Umbilical cord (tissue), 1 donor: ENCODE measurements at regions not wholly inside any gene's neighbourhood (a gene's known extent, or its start where the extent isn't known, plus 50 kb on each side); places are given as distances from the start of the nearest gene placed in this dataset.
"Not testable (repeated sequence)": the region's sequence is repeated elsewhere in the genome, so short reads cannot be mapped to it uniquely, and the experiment has no call there.

Experiments
- DNase-seq: peaks from one replicate; pipeline ENCODE4 v3.0.0-alpha.2; 2015; ENCODE audit warnings: low spot score

DNA sequence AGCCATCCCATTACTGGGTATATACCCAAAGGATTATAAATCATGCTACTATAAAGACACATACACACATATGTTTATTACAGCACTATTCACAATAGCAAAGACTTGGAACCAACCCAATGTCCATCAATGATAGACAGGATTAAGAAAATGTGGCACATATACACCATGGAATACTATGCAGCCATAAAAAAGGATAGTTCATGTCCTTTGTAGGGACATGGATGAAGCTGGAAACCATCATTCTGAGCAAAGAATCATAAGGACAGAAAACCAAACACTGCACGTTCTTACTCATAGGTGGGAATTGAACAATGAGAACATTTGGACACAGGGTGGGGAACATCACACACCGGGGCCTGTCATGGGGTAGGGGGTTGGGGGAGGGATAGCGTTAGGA is 60.3 kb upstream of the NMU start:
- DNase-seq = not testable (repeated sequence)

- DNase-seq = peak; percentile 24
Observed at GRCh38 chr4:55706541-55706940, 70.4 kb upstream of the NMU start.

DNA sequence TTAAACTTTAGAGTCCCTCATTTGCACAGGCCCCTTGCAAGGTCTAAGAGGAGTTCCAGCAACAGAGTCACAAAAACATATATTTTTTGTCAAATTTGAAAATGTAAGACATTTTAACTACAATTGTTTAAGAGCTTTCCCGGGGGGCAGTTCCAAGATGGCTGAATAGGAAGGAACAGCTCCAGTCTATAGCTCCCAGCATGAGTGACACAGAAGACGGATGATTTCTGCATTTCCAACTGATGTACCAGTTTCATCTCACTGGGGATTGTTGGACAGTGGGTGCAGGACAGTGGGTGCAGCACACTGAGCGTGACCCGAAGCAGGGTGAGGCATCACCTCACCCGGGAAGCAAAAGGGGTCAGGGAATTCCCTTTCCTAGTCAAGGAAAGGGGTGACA is 71.4 kb upstream of the NMU start:
- DNase-seq = no peak

DNA sequence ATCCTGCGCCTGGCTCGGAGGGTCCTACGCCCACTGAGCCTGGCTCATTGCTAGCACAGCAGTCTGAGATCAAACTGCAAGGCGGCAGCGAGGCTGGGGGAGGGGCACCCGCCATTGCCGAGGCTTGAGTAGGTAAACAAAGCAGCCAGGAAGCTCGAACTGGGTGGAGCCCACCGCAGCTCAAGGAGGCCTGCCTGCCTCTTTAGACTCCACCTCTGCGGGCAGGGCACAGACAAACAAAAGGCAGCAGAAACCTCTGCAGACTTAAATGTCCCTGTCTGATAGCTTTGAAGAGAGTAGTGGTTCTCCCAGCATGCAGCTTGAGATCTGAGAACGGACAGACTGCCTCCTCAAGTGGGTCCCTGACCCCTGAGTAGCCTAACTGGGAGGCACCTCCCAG is 71.9 kb upstream of the NMU start:
- not testable (repeated sequence) for DNase-seq

GRCh38 chr4:55712835-55713234 is 76.7 kb upstream of the NMU start:
- not testable (repeated sequence) for DNase-seq

DNA sequence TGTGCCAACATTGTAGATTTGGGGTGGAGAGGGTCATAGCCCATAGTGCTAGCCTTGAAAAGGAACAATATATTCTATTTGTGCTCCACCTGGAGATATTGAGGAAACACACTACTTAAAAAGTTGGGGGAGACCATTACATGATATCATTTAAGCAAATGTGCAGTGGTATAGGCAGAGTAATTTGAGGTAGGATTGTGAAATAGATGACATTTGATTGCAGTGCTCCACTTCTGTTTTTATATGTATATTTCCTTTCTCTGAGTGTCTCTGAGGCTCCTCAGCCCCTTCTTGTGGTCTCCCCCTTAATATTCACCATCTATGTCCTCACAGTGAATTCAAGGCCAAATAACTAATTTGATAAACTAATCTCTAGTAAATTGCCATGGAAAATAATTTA is 85.6 kb upstream of the NMU start:
- DNase-seq = no peak

GRCh38 chr4:55722132-55722531 is 86.0 kb upstream of the NMU start:
- DNase-seq = no peak

DNA sequence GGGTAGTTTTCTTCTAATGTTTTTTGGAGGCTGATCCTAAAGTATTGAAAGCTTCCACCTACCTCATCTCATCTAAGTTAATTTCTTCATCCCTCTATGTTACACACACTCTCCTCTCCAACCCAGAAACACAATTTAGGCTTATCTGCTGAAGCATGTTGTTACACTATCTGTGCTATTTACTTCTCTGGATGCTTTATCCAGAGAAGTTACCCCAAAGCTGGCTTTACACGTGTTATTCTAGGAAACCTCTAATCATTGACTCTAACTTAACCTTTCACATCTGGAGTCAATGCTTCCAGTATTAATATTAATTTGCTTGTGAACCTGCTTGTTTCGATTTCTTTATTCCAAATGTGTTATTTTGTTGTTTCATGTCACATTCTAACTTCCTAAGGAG is 87.3 kb upstream of the NMU start:
- DNase-seq = no peak

- no peak for DNase-seq
Observed at GRCh38 chr4:55725057-55725456, 89.0 kb upstream of the NMU start.

GRCh38 chr4:55727746-55728145 is 91.6 kb upstream of the NMU start:
- DNase-seq = no peak

DNA sequence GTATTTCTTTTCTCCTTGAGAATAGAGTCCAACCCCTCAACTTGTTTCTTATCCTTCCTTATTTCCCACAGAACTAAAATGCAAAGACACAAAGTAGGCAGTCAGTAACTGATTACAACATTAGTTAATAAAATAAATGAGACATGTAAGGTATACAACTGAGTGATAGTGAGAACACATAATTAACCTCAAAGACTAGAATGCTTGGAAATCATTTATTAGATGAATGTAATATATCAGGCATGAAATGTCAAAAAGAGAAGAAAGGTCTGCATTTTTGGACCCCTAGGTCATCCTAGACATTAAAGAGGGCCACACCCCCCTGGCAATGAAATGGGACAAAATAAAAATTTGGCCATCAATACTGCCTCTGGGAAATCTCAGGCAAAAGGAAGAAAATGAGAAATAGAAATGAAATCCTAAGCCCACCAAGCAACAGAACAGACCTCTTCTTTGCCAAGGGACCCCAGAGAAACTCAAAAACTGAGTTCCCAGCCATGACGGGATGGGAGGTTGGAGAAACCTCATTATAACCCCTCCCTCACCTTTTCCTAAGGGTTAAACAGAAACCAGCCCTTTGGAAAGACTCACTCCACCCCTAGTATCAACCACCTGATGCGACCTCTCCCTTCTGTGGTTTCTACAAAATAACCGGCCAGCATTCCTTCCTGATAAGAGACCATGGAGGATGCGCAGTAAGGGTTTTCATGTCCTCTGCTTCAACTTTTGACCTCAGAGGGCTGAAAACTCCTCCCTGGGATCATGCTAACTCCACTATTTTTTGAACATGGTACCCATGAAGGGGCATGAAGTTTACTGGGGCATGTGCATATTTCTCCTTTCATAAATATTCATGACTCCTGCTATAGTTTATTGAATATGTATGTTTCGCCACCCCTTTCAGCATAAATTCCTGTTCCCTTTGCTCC is 90.0 kb upstream of the EXOC1L start:
- peak; percentile 24 for DNase-seq

GRCh38 chr4:55730280-55730931 is 89.2 kb upstream of the EXOC1L start:
- DNase-seq = no peak

DNA sequence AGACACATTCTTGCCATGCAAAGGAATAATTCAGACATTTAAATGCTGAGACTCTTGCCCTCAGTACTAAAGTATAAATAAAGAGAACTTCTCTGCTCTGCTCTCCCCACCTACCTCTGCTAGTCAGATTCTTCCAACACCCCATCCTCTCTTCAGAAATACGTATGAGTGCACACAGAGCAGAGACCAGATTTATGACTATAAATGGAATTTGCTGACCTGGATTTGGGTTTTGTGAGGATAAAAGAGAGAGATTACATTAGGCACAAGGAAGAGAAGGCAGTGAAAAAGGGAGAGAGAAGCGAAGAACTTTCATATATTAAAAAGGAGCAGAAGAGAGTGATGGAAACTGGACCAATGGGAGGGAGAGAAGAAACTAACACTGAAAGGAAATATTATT is 87.6 kb upstream of the EXOC1L start:
- peak; percentile 59 for DNase-seq

GRCh38 chr4:55732864-55733263 is 86.7 kb upstream of the EXOC1L start:
- no peak for DNase-seq

DNA sequence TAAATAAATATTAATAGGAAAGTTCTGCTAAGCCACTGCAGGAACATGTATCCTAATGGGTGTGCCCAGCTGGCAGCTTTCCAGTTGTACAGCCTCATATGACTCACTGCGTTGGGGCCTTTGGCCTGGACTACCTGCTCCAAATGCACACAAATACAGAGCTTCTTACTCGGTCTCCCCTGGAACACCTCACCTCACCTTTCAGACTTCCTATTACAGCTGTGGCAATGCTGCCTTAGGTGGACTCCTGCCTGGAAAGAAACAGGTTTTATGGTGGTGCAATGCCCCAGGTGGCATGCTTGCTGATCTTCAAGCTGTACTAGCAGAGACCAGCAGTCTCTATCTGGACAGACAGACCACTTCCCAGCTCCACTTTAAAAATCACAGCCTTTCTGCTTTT is 85.7 kb upstream of the EXOC1L start:
- peak; percentile 79 for DNase-seq

DNA sequence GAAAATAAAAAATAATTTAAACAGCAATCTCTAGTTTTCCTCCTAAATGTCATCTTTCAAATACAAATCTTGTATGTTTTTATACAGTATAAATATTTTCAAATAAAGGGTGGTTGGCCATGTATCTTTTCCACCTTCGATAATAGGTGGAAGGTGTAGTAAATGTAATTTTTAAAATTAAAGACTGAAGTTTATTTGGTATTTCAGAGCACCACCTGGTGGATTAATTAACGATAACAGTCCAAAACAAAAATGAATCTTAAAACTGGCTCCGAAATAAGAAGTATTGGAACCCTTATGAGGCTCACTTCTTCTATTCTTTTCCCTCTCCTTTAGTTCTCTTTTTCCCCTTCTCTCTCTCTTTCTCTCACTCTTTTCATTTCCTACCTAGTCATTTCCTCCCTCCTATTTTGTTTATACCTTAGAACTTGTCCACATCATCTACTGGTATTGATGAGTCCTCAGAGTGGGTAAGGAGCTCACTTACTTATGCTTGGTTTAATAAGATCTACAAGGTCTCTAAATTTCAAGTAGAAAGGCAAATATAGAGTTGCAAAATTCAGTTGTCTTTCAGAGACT is 82.9 kb upstream of the EXOC1L start:
- DNase-seq = no peak

DNA sequence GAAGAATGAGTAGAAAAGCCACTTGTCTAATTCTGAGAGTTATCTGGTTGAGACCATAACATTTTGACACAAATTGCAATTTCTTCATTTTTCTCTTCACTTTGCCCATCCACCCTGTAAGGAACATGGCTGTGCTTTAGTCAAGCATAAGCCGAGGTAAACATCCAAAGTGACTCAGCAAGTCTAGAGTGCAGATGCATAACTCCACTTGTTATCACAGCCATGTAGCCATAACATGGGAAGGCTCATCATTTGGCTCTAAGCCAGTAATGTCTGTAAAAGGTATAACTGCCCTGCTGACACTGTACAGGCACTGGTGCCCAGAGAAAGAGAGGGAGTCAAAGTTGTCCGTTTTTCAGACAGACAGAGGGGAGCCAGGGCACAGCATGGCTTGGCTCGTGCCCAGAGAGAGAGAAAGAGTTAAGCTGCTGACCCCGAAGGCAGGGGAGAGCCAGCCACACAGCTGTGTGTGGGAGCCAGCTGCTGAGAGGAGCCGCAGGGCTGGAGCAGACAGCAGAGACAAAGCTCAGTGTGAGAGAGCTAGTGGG is 76.9 kb upstream of the EXOC1L start:
- DNase-seq = no peak

DNA sequence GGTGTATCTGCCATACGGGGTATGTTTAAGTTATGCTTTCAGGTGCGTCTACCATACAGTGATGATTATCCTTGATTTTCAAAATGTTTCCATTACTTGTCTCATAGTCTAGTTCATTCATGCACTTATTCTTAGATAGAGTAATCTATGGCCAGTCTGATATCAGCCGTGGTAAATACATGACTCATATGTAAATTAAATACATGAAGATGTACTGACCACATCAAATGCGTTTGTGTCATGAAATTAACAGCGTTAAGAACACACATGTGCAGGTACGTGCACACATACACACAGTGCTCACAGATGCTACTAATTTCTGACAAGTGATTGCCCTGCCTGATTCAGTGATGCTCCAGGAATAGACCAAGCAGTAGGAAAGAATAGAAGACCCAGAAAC is 75.2 kb upstream of the EXOC1L start:
- DNase-seq = no peak

- DNase-seq = no peak
Observed at GRCh38 chr4:55745014-55745413, 74.6 kb upstream of the EXOC1L start.

DNA sequence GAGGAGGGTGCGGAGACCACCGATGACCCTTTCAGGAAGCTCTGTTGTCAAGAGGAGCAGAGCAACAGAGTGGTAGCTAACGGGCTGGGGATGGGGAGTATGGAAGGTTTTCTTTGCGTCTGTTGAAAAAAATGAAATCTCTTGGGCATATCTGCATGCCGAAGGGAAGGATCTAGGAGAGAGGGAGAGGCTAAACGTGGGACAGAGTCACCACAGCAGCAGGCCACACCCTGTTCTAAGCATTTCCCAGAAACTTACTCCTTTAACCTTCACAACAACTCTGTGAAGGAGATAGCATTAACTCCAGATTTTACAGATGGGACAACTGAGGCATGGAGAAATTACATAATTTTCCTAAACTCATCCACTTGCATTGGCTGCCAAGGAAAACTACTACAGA is 71.8 kb upstream of the EXOC1L start:
- DNase-seq = no peak

- no peak for DNase-seq
Observed at GRCh38 chr4:55749666-55750065, 69.9 kb upstream of the EXOC1L start.

DNA sequence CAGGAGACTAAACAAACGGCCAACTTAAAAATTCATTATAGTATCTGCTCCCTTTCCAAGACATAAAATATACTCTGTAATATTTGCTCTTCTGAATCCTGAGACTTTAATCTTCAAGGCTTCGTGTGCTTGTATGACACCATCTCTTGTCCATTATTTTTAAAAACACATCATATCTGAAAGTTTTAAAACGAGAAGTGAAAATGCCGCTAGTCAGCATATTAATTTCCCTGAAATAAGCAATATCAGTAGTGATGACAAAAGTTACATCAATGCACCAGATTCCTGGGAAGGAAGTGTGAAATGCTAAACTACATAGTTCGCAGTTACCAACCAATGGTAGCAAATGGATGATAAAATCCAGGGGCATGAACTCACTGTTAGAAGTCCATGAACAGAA is 66.8 kb upstream of the EXOC1L start:
- DNase-seq = no peak

- no peak for DNase-seq
Observed at GRCh38 chr4:55753856-55754255, 65.7 kb upstream of the EXOC1L start.
